Erythroblast (primary cell): ENCODE measurements at regions not wholly inside any gene's neighbourhood (a gene's known extent, or its start where the extent isn't known, plus 50 kb on each side); places are given as distances from the start of the nearest gene placed in this dataset.

Experiments used
- GATA1 ChIP-seq: IDR thresholded peaks from 2 replicates; pipeline ENCODE4 v1.6.1; 2011; ENCODE audit warnings: low read depth, mild to moderate bottlenecking, control low read depth, low read length, moderate library complexity
- POLR2A ChIP-seq: IDR thresholded peaks from 2 replicates; pipeline ENCODE4 v1.6.1; 2011; ENCODE audit warnings: mild to moderate bottlenecking, low read length

DNA sequence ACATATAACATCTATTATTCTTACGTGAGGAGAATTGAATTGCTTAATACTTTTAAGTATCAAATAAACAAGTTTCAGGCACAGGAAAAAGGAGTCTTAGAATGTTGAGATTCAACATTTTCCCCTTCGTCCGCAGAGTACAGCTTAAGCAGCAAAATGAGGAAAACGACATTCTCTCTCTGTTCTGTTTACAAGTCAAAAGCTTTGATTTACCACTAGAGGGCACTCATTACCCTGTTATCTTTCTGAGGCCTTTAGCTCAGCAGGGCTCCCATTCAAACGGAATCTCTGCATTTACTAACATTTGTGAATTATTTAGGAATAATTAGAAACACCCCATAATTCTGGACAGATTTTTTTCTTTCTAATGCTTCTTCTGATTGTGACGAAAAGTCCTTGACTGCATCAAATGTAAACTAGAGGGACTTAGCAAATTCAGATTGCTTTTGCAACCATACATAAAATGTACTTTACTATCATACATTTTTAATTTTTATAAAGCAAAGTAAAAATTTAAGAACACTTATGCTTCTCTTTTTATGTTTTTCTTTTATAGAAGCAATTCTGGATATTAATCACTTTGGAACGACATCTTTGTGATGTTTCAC, 75.0 kb downstream of the JRKL start:
- TF ChIP-seq GATA1 (no peak), POLR2A (no peak)
